ENCODE measurements at regions not wholly inside any gene's neighbourhood (a gene's known extent, or its start where the extent isn't known, plus 50 kb on each side); places are given as distances from the start of the nearest gene placed in this dataset.

GRCh38 chr17:54099221-54099620 lies 276.5 kb downstream of the KIF2B start:
- no peak for DNase-seq
- Histone ChIP-seq H3K36me3 (ENCODE audit: control insufficient read depth, insufficient read depth, low read length) (no peaks in the 10 kb centered on the region), H3K4ac (ENCODE audit: low read depth, low read length) (no peak overlapping the region), H3K23ac (ENCODE audit: low read length) (no peak overlapping the region), H3K4me3 (ENCODE audit: low read length) (no peak overlapping the region), H2BK120ac (ENCODE audit: low read depth, low read length) (no peak overlapping the region), H3K56ac (ENCODE audit: low read length) (no peak overlapping the region), H2AK5ac (ENCODE audit: low read length) (no peak overlapping the region), H4K5ac (ENCODE audit: low read length) (no peak overlapping the region), H4K8ac (ENCODE audit: low read depth, low read length) (no peak overlapping the region), H3K4me1 (ENCODE audit: control insufficient read depth, low read depth, low read length) (no peaks in the 10 kb centered on the region), H3K4me2 (ENCODE audit: low read length) (no peak overlapping the region), H3K79me2 (ENCODE audit: control insufficient read depth, insufficient read depth, low read length) (no peaks in the 10 kb centered on the region), H2BK5ac (ENCODE audit: low read length) (no peak overlapping the region), H3K27me3 (ENCODE audit: insufficient read depth, low read length, poor library complexity) (no peaks in the 10 kb centered on the region), H3K9ac (ENCODE audit: low read length) (no peak overlapping the region), H2BK15ac (replicated peaks; ENCODE audit: low read depth) (no peak overlapping the region), H3K27ac (ENCODE audit: low read depth, low read length) (no peak overlapping the region), H3K79me1 (ENCODE audit: low read length) (no peaks in the 10 kb centered on the region), H3K18ac (ENCODE audit: low read length) (no peak overlapping the region)

GRCh38 chr17:54102246-54102645 lies 279.5 kb downstream of the KIF2B start:
- Histone ChIP-seq H3K79me1 (ENCODE audit: low read length) (no peaks in the 10 kb centered on the region), H3K23ac (ENCODE audit: low read length) (no peak overlapping the region), H3K4me2 (ENCODE audit: low read length) (no peak overlapping the region), H2BK5ac (ENCODE audit: low read length) (no peak overlapping the region), H3K56ac (ENCODE audit: low read length) (no peak overlapping the region), H3K27me3 (ENCODE audit: insufficient read depth, low read length, poor library complexity) (no peaks in the 10 kb centered on the region), H3K79me2 (ENCODE audit: control insufficient read depth, insufficient read depth, low read length) (no peaks in the 10 kb centered on the region), H3K4me1 (ENCODE audit: control insufficient read depth, low read depth, low read length) (no peaks in the 10 kb centered on the region), H3K18ac (ENCODE audit: low read length) (no peak overlapping the region), H3K9ac (ENCODE audit: low read length) (no peak overlapping the region), H3K4me3 (ENCODE audit: low read length) (no peak overlapping the region), H2AK5ac (ENCODE audit: low read length) (no peak overlapping the region), H2BK120ac (ENCODE audit: low read depth, low read length) (no peak overlapping the region), H3K27ac (ENCODE audit: low read depth, low read length) (no peak overlapping the region), H4K5ac (ENCODE audit: low read length) (no peak overlapping the region), H3K4ac (ENCODE audit: low read depth, low read length) (no peak overlapping the region), H2BK15ac (replicated peaks; ENCODE audit: low read depth) (no peak overlapping the region), H3K36me3 (ENCODE audit: control insufficient read depth, insufficient read depth, low read length) (no peaks in the 10 kb centered on the region), H4K8ac (ENCODE audit: low read depth, low read length) (no peak overlapping the region)
- DNase-seq: no peak
- no CpG with 5 or more reads among the region's 1 CpG for WGBS (ENCODE audit: extremely low coverage, insufficient coverage, low lambda C conversion rate)

DNA sequence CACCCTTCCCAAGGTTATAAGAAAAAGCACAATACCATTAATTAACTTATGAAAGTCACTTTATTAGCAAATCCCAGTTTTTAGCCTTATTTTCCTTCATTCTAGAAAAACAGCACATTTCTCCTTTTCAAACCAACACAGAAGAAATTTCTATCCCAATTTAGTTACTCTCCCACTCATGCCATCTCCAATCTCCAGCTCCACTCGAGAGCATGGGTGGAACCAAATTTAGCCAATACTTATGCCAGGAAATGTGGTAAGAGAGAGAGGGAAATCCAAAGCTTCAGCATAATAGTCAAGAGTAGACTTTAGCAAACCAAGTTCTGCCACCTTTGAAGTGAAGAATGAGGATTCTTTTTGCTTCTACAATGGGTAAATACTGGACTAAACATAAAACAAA lies 288.8 kb downstream of the KIF2B start:
- no CpG with 5 or more reads among the region's 1 CpG for WGBS (ENCODE audit: extremely low coverage, insufficient coverage, low lambda C conversion rate)
- no peak overlapping the region for H3K23ac ChIP-seq (ENCODE audit: low read length)
- no peak overlapping the region for H3K4me3 ChIP-seq (ENCODE audit: low read length)
- H3K79me1 ChIP-seq (ENCODE audit: low read length): no peaks in the 10 kb centered on the region
- H3K27me3 ChIP-seq (ENCODE audit: insufficient read depth, low read length, poor library complexity): no peaks in the 10 kb centered on the region
- H3K36me3 ChIP-seq (ENCODE audit: control insufficient read depth, insufficient read depth, low read length): no peaks in the 10 kb centered on the region
- H3K4me1 ChIP-seq (ENCODE audit: control insufficient read depth, low read depth, low read length): no peaks in the 10 kb centered on the region
- H3K9ac ChIP-seq (ENCODE audit: low read length): no peak overlapping the region
- no peak overlapping the region for H2BK15ac ChIP-seq (replicated peaks; ENCODE audit: low read depth)
- no peak overlapping the region for H2AK5ac ChIP-seq (ENCODE audit: low read length)
- H3K4ac ChIP-seq (ENCODE audit: low read depth, low read length): no peak overlapping the region
- no peak overlapping the region for H3K4me2 ChIP-seq (ENCODE audit: low read length)
- H3K18ac ChIP-seq (ENCODE audit: low read length): no peak overlapping the region
- no peak overlapping the region for H4K5ac ChIP-seq (ENCODE audit: low read length)
- no peak overlapping the region for H2BK5ac ChIP-seq (ENCODE audit: low read length)
- no peaks in the 10 kb centered on the region for H3K79me2 ChIP-seq (ENCODE audit: control insufficient read depth, insufficient read depth, low read length)
- no peak overlapping the region for H2BK120ac ChIP-seq (ENCODE audit: low read depth, low read length)
- no peak overlapping the region for H3K27ac ChIP-seq (ENCODE audit: low read depth, low read length)
- DNase-seq: no peak
- H4K8ac ChIP-seq (ENCODE audit: low read depth, low read length): no peak overlapping the region
- H3K56ac ChIP-seq (ENCODE audit: low read length): no peak overlapping the region

DNA sequence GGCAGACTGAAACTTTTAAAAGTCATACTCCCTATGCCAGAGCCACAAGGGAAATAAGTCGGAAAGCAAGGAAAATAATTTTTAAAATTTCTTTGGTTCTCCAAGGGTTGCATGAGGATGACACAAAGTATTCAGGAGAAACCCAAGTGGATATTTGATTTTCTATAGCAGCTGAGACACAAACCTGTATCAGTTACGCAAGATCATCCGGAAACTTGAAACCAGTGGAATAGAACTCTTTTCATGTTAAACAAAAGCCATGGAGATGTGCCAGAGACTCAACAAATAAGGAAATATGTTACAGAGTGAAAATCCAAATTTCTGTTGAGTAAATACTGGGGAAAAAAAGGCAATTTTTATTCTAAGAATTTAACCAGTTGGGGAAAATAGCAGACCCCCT lies 294.7 kb downstream of the KIF2B start:
- no peak overlapping the region for H3K4me3 ChIP-seq (ENCODE audit: low read length)
- no peak overlapping the region for H2AK5ac ChIP-seq (ENCODE audit: low read length)
- no peak overlapping the region for H3K4ac ChIP-seq (ENCODE audit: low read depth, low read length)
- H3K4me2 ChIP-seq (ENCODE audit: low read length): no peak overlapping the region
- no peaks in the 10 kb centered on the region for H3K4me1 ChIP-seq (ENCODE audit: control insufficient read depth, low read depth, low read length)
- H3K9ac ChIP-seq (ENCODE audit: low read length): no peak overlapping the region
- no peak overlapping the region for H3K56ac ChIP-seq (ENCODE audit: low read length)
- no peak for DNase-seq
- no peak overlapping the region for H4K5ac ChIP-seq (ENCODE audit: low read length)
- no peaks in the 10 kb centered on the region for H3K36me3 ChIP-seq (ENCODE audit: control insufficient read depth, insufficient read depth, low read length)
- H3K27me3 ChIP-seq (ENCODE audit: insufficient read depth, low read length, poor library complexity): no peaks in the 10 kb centered on the region
- H2BK15ac ChIP-seq (replicated peaks; ENCODE audit: low read depth): no peak overlapping the region
- H3K27ac ChIP-seq (ENCODE audit: low read depth, low read length): no peak overlapping the region
- H4K8ac ChIP-seq (ENCODE audit: low read depth, low read length): no peak overlapping the region
- no peak overlapping the region for H2BK5ac ChIP-seq (ENCODE audit: low read length)
- no peaks in the 10 kb centered on the region for H3K79me2 ChIP-seq (ENCODE audit: control insufficient read depth, insufficient read depth, low read length)
- no peak overlapping the region for H3K23ac ChIP-seq (ENCODE audit: low read length)
- no peak overlapping the region for H3K18ac ChIP-seq (ENCODE audit: low read length)
- no peaks in the 10 kb centered on the region for H3K79me1 ChIP-seq (ENCODE audit: low read length)
- no CpG with 5 or more reads among the region's 3 CpGs for WGBS (ENCODE audit: extremely low coverage, insufficient coverage, low lambda C conversion rate)
- H2BK120ac ChIP-seq (ENCODE audit: low read depth, low read length): no peak overlapping the region

GRCh38 chr17:54124456-54124855 lies 301.7 kb downstream of the KIF2B start:
- no peak overlapping the region for H3K9ac ChIP-seq (ENCODE audit: low read length)
- H3K18ac ChIP-seq (ENCODE audit: low read length): no peak overlapping the region
- no peak overlapping the region for H2BK120ac ChIP-seq (ENCODE audit: low read depth, low read length)
- no peak overlapping the region for H3K23ac ChIP-seq (ENCODE audit: low read length)
- no peak overlapping the region for H2BK15ac ChIP-seq (replicated peaks; ENCODE audit: low read depth)
- no peak overlapping the region for H2AK5ac ChIP-seq (ENCODE audit: low read length)
- H3K56ac ChIP-seq (ENCODE audit: low read length): no peak overlapping the region
- no peak overlapping the region for H4K5ac ChIP-seq (ENCODE audit: low read length)
- no peak for DNase-seq
- H3K4me1 ChIP-seq (ENCODE audit: control insufficient read depth, low read depth, low read length): no peaks in the 10 kb centered on the region
- H3K4ac ChIP-seq (ENCODE audit: low read depth, low read length): no peak overlapping the region
- no peaks in the 10 kb centered on the region for H3K79me2 ChIP-seq (ENCODE audit: control insufficient read depth, insufficient read depth, low read length)
- no peaks in the 10 kb centered on the region for H3K36me3 ChIP-seq (ENCODE audit: control insufficient read depth, insufficient read depth, low read length)
- no peaks in the 10 kb centered on the region for H3K79me1 ChIP-seq (ENCODE audit: low read length)
- H3K4me3 ChIP-seq (ENCODE audit: low read length): no peak overlapping the region
- no peak overlapping the region for H3K27ac ChIP-seq (ENCODE audit: low read depth, low read length)
- H2BK5ac ChIP-seq (ENCODE audit: low read length): no peak overlapping the region
- H3K27me3 ChIP-seq (ENCODE audit: insufficient read depth, low read length, poor library complexity): no peaks in the 10 kb centered on the region
- no CpG with 5 or more reads among the region's 1 CpG for WGBS (ENCODE audit: extremely low coverage, insufficient coverage, low lambda C conversion rate)
- H4K8ac ChIP-seq (ENCODE audit: low read depth, low read length): no peak overlapping the region
- H3K4me2 ChIP-seq (ENCODE audit: low read length): no peak overlapping the region

- H3K36me3 ChIP-seq (ENCODE audit: control insufficient read depth, insufficient read depth, low read length): no peaks in the 10 kb centered on the region
- no peaks in the 10 kb centered on the region for H3K27me3 ChIP-seq (ENCODE audit: insufficient read depth, low read length, poor library complexity)
- H2BK5ac ChIP-seq (ENCODE audit: low read length): no peak overlapping the region
- H3K18ac ChIP-seq (ENCODE audit: low read length): no peak overlapping the region
- H2BK120ac ChIP-seq (ENCODE audit: low read depth, low read length): no peak overlapping the region
- H3K23ac ChIP-seq (ENCODE audit: low read length): no peak overlapping the region
- H3K9ac ChIP-seq (ENCODE audit: low read length): no peak overlapping the region
- no CpG with 5 or more reads among the region's 1 CpG for WGBS (ENCODE audit: extremely low coverage, insufficient coverage, low lambda C conversion rate)
- H3K27ac ChIP-seq (ENCODE audit: low read depth, low read length): no peak overlapping the region
- no peak overlapping the region for H2AK5ac ChIP-seq (ENCODE audit: low read length)
- no peak overlapping the region for H3K56ac ChIP-seq (ENCODE audit: low read length)
- no peak overlapping the region for H4K5ac ChIP-seq (ENCODE audit: low read length)
- no peaks in the 10 kb centered on the region for H3K79me1 ChIP-seq (ENCODE audit: low read length)
- H3K4ac ChIP-seq (ENCODE audit: low read depth, low read length): no peak overlapping the region
- no peaks in the 10 kb centered on the region for H3K79me2 ChIP-seq (ENCODE audit: control insufficient read depth, insufficient read depth, low read length)
- no peak overlapping the region for H4K8ac ChIP-seq (ENCODE audit: low read depth, low read length)
- H3K4me1 ChIP-seq (ENCODE audit: control insufficient read depth, low read depth, low read length): no peaks in the 10 kb centered on the region
- peak; percentile 41 for DNase-seq
- H3K4me2 ChIP-seq (ENCODE audit: low read length): no peak overlapping the region
- no peak overlapping the region for H2BK15ac ChIP-seq (replicated peaks; ENCODE audit: low read depth)
- no peak overlapping the region for H3K4me3 ChIP-seq (ENCODE audit: low read length)
Observed at GRCh38 chr17:54153423-54153822, 330.7 kb downstream of the KIF2B start.
